ENCODE measurements at regions not wholly inside any gene's neighbourhood (a gene's known extent, or its start where the extent isn't known, plus 50 kb on each side); places are given as distances from the start of the nearest gene placed in this dataset.

GRCh38 chr17:77281122-77281903 lies 140.5 kb downstream of the SEC14L1 start (continued):
- TF ChIP-seq ZSCAN5A (tag by site-specific recombination; IDR thresholded peaks at IDR 0.05): 0 out of 2 replicates have a peak, but pooled peaks have one; percentile 41
- TF ChIP-seq ZNF10 (tag by site-specific recombination; IDR thresholded peaks at IDR 0.05): no peak
- no peak for TF ChIP-seq ZNF202 (tag by site-specific recombination; IDR thresholded peaks at IDR 0.05; ENCODE audit: borderline replicate concordance)
- no peak for TF ChIP-seq ZNF394 (tag by site-specific recombination; IDR thresholded peaks at IDR 0.05; ENCODE audit: borderline replicate concordance)
- peak; percentile 86 for TF ChIP-seq IKZF3 (tag by site-specific recombination; IDR thresholded peaks at IDR 0.05)
- no peak for TF ChIP-seq ZNF274 (IDR thresholded peaks at IDR 0.05; ENCODE audit: low read length)
- TF ChIP-seq ZNF274 (tag by site-specific recombination; IDR thresholded peaks at IDR 0.05; ENCODE audit: borderline replicate concordance): no peak
- no peak for TF ChIP-seq ZNF544 (tag by site-specific recombination; IDR thresholded peaks at IDR 0.05)
- TF ChIP-seq ZNF768 (tag by site-specific recombination; IDR thresholded peaks at IDR 0.05): no peak
- no peak for TF ChIP-seq ZNF513 (tag by site-specific recombination; IDR thresholded peaks at IDR 0.05)
- TF ChIP-seq ZNF423 (tag by site-specific recombination; IDR thresholded peaks at IDR 0.05): 0 out of 2 replicates have a peak, but pooled peaks have one; percentile 39
- no peak for TF ChIP-seq HOXA7 (CRISPR knock-in tag; IDR thresholded peaks at IDR 0.05; ENCODE audit: borderline replicate concordance)
- TF ChIP-seq ZNF580 (tag by site-specific recombination; IDR thresholded peaks at IDR 0.05): no peak
- peak; percentile 95 for TF ChIP-seq ZBTB8A (tag by site-specific recombination; IDR thresholded peaks at IDR 0.05)
- peak; percentile 42; the same call in 1 of the 2 replicates for TF ChIP-seq ZBTB17 (tag by site-specific recombination; IDR thresholded peaks at IDR 0.05)
- TF ChIP-seq ZBTB44 (tag by site-specific recombination; IDR thresholded peaks at IDR 0.05): no peak
- no peak for TF ChIP-seq ZNF792 (tag by site-specific recombination; IDR thresholded peaks at IDR 0.05)
- no peak for TF ChIP-seq ZNF488 (tag by site-specific recombination; IDR thresholded peaks at IDR 0.05)
- no peak for TF ChIP-seq ZNF596 (tag by site-specific recombination; IDR thresholded peaks at IDR 0.05)
- TF ChIP-seq ZNF707 (tag by site-specific recombination; IDR thresholded peaks at IDR 0.05): no peak
- no peak for TF ChIP-seq ZNF585B (tag by site-specific recombination; IDR thresholded peaks at IDR 0.05)
- TF ChIP-seq ZNF138 (tag by site-specific recombination; IDR thresholded peaks at IDR 0.05; ENCODE audit: borderline replicate concordance): no peak
- no peak for TF ChIP-seq ZNF140 (tag by site-specific recombination; IDR thresholded peaks at IDR 0.05)
- no peak for TF ChIP-seq ZNF664 (tag by site-specific recombination; IDR thresholded peaks at IDR 0.05)
- TF ChIP-seq ZNF747 (tag by site-specific recombination; IDR thresholded peaks at IDR 0.05): no peak
- TF ChIP-seq TSHZ1 (tag by site-specific recombination; IDR thresholded peaks at IDR 0.05; ENCODE audit: borderline replicate concordance): no peak
- no peak for TF ChIP-seq ZSCAN18 (tag by site-specific recombination; IDR thresholded peaks at IDR 0.05)
- no peak for TF ChIP-seq ZNF214 (tag by site-specific recombination; IDR thresholded peaks at IDR 0.05; ENCODE audit: borderline replicate concordance)
